Left lobe of liver (tissue), 2 donors: ENCODE measurements at regions not wholly inside any gene's neighbourhood (a gene's known extent, or its start where the extent isn't known, plus 50 kb on each side); places are given as distances from the start of the nearest gene placed in this dataset.

Experiments used
- ATAC-seq: fragments of 200-7000 bp; cut with Tn5 transposase; one replicate; pipeline ENCODE4 v1.9.1; 2020; ENCODE audit warnings: mild to moderate bottlenecking, moderate library complexity
- DNase-seq: peaks from one replicate; pipeline ENCODE4 v3.0.0-alpha.2; 2020; ENCODE audit warnings: low spot score
- donor health status: DM: no; HTN: no; CAD: no; lungs with moderate emphysema.
- donor health status: DM: no; HTN: yes; CAD: no.

GRCh38 chr18:45255197-45255890 is 359.9 kb upstream of the SLC14A2 start:
- no peak for DNase-seq

GRCh38 chr18:45260125-45260524 is 355.2 kb upstream of the SLC14A2 start:
- DNase-seq (no peak), ATAC-seq (no peak)

More at GRCh38 chr18:45255197-45255890, 359.9 kb upstream of the SLC14A2 start:
- peak; percentile 84 for ATAC-seq

GRCh38 chr18:45266023-45266422 is 349.3 kb upstream of the SLC14A2 start:
- no peak for DNase-seq
- ATAC-seq = no peak

GRCh38 chr18:45267622-45268021 is 347.7 kb upstream of the SLC14A2 start:
- no peak for ATAC-seq
- DNase-seq = no peak

DNA sequence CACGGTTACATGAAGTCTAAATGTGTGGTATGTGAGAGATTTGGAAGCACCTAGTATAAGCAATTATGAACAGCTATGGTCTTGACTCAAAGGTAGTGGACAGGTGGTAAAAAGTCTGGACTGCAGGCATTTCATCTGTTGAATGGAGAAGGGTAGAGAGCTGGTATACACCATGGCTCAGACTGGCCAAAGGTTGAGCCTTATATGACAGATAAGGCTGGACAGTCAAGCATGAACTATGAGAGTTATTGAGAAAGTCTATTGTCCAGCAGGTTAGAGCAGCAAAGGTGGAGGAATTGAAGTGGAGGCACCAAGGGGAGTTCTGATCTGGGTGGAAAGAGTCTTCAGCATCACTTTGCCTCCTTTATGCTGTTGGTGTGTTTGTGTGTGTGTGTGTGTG is 346.7 kb upstream of the SLC14A2 start:
- ATAC-seq = no peak
- no peak for DNase-seq

DNA sequence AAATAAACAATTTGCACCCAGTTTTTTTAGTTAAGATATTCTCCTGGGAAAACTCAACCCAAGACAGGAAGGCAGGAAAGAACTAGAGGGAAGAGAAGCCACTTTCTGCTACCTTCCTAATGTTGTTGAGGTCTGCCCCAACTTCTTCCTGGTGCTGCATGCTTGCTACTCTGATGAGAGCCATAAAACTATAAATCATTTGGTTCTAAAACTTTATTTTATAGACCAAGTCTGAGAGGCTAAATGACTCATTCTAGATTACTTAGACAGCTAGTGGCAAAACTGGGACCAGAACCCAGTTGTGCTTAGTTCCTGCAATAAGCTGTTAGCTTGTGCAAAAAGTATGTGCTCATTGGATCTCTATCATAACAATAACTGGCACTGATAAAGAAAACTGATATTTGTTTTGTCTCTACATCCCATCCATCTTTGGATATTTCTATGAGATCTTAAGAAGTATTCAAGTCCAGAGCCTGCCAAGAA is 344.9 kb upstream of the SLC14A2 start:
- DNase-seq = no peak
- ATAC-seq = no peak

GRCh38 chr18:45274026-45274425 is 341.2 kb upstream of the SLC14A2 start:
- ATAC-seq = peak; percentile 99

GRCh38 chr18:45275367-45276113 is 339.7 kb upstream of the SLC14A2 start:
- ATAC-seq (no peak), DNase-seq (no peak)

More at GRCh38 chr18:45274026-45274425, 341.2 kb upstream of the SLC14A2 start:
- peak; percentile 81 for DNase-seq

- ATAC-seq (no peak), DNase-seq (no peak)
Observed at GRCh38 chr18:45276878-45277277, 338.4 kb upstream of the SLC14A2 start.

DNA sequence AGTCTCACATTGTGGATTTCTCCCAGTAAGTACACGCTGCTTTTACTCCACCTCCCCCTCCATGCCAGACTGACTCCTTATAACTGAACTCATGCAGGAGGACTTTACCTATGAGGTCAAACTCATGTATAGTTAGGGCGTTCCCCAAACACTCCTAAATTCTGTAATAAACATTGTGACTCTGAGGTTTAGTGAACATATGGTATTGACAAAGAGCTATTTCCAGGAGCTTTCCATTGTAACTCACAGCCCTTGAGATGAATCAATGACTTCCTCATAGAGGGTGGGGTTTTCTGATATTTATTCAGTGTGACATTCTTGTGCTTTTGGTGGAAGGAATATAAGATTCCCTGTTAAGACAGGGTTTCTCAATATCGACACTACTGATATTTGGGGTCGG is 337.4 kb upstream of the SLC14A2 start:
- no peak for DNase-seq
- ATAC-seq = no peak

DNA sequence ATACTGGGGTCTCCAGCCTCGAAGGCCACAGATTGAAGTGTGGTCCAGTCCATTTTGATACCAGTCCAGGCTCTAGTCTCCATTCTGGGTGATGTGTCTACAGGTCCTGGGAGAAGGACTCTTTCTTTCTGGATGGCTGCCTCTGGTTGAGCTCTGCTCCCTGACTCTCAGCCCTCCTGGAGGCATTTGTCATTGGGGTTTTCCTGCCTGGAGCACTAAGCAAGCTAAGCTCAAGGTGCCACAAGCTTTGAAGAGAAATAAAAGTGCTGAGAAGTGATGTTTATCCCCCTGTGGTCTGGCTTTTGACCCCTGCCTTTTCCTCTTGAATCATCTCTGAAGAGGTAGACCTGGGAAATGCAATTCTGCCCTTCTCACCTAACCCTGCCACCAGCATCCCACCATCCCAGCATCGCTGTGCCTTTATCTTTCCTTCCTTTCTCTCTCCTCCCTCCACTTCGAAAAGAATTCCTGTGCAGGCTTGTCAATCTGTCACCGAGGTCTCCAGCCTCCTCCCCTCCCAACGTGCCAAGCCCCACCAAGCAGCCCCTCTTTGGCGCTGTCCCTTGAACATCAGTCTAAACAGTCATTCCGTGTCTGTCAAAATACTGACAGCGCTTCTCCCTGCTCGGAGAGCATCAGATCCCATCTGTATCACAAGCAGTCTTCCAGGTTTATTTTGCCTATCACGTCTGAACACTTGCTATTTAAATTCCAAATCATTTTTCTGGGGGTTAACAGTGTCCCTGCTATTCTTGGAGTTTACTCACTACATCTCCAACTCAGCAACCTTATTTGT is 334.6 kb upstream of the SLC14A2 start:
- DNase-seq (no peak), ATAC-seq (no peak)

DNA sequence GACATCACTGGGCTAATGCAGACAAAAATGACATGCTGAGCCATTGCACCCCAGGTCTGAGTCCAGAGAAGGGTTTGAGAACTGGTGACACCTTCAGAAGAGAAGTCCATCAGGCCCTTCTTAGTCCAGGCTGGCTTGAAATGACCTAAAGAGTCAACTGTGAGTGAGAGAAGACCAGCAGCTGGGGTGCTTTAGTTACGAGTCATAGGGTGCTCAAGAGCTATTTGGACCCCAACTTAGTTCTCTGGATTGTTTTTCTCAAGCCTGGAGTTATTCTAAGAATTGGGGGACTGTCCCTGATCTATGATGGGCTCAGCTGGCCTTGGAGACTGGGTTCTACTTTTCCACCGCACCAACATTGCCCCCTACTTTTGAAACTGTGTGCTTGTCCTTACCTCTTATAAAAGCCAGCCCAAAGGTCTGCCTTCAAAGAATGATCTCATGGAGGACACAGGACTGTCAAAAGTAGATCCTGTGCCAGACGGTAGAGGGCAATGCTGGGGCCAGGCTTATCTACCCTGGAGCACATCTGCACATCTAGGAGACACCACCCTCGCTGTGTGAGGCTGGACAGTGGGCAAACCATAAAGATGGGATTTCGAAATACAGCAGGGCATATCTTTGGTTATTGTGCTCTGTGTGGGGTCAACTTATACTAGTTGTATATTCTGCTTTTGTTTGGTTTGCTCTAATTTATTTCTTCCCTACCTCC is 333.0 kb upstream of the SLC14A2 start:
- no peak for DNase-seq
- ATAC-seq = peak; percentile 61

DNA sequence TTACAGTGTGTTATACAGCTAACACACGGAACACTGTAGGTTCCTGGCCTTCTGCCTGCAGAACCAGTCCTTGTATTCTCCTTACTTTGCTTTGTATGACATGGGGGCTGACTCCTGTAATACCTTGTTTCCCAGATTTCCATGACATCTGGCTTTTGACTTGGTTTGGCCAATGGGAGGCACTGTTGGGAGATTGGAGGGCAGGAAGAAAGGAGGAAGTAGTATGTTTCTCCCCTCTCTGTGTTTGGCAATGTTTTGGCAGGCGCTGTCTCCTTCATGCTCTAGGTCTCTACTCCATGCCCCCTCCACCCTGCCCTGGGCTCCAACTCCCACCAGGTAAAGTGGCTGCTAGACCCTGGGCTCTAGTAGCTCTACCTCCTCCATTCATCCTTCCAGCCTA is 331.1 kb upstream of the SLC14A2 start:
- no peak for ATAC-seq
- no peak for DNase-seq

DNA sequence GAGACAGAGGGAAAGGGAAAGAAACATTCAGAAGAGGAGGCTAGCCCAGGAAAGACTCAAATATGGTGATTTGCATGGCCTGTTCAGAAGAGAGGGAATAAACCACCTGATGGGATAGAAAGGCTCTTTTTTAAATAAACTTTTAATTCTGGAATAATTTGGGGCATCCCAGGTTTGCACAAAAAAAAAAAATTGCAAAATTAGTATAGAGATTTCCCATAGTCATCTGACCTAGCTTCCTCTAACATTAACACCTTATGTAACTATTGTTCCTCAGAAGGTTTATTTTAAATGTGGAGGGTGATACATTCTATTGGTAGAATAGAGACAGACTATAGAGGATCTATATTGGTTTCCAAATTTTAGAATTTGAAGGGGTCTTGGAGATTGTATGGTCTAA is 330.4 kb upstream of the SLC14A2 start:
- DNase-seq (no peak), ATAC-seq (no peak)

GRCh38 chr18:45285251-45285650 is 330.0 kb upstream of the SLC14A2 start:
- DNase-seq (no peak), ATAC-seq (no peak)

GRCh38 chr18:45286431-45286830 is 328.8 kb upstream of the SLC14A2 start:
- ATAC-seq = no peak

GRCh38 chr18:45287531-45287930 is 327.7 kb upstream of the SLC14A2 start:
- peak; percentile 82 for DNase-seq
- ATAC-seq = peak; percentile 97

More at GRCh38 chr18:45286431-45286830, 328.8 kb upstream of the SLC14A2 start:
- no peak for DNase-seq

GRCh38 chr18:45290364-45290763 is 324.9 kb upstream of the SLC14A2 start:
- ATAC-seq = no peak
- no peak for DNase-seq

GRCh38 chr18:45291621-45292615 is 323.4 kb upstream of the SLC14A2 start:
- ATAC-seq (no peak), DNase-seq (no peak)

GRCh38 chr18:45295388-45295787 is 319.9 kb upstream of the SLC14A2 start:
- DNase-seq (no peak), ATAC-seq (no peak)
